HuH-7 (cell line): ENCODE measurements at regions not wholly inside any gene's neighbourhood (a gene's known extent, or its start where the extent isn't known, plus 50 kb on each side); places are given as distances from the start of the nearest gene placed in this dataset.

ENCODE experiments used
- DNase-seq: peaks from one replicate; pipeline ENCODE4 v3.0.0; 2011; ENCODE audit warnings: low spot score

- no peak for DNase-seq
Observed at GRCh38 chr1:59005491-59006288, 221.8 kb upstream of the JUN start.

- no peak for DNase-seq
Observed at GRCh38 chr1:59006289-59006658, 222.4 kb upstream of the JUN start.

GRCh38 chr1:59006932-59007331 lies 223.1 kb upstream of the JUN start:
- DNase-seq, result no peak

GRCh38 chr1:59007429-59007819 lies 223.6 kb upstream of the JUN start:
- no peak for DNase-seq

- no peak for DNase-seq
Observed at GRCh38 chr1:59007820-59008598, 224.2 kb upstream of the JUN start.

GRCh38 chr1:59008599-59009347 lies 224.9 kb upstream of the JUN start:
- no peak for DNase-seq

GRCh38 chr1:59011663-59012062 lies 227.8 kb upstream of the JUN start:
- DNase-seq, result no peak

- DNase-seq, result no peak
Observed at GRCh38 chr1:59012378-59012777, 228.5 kb upstream of the JUN start.

- peak; percentile 8 for DNase-seq
Observed at GRCh38 chr1:59013276-59013927, 229.6 kb upstream of the JUN start.

GRCh38 chr1:59013928-59014279 lies 230.1 kb upstream of the JUN start:
- DNase-seq, result no peak

- DNase-seq, result no peak
Observed at GRCh38 chr1:59014827-59015226, 231.0 kb upstream of the JUN start.

GRCh38 chr1:59015708-59016107 lies 231.9 kb upstream of the JUN start:
- no peak for DNase-seq

GRCh38 chr1:59016390-59016789 lies 232.5 kb upstream of the JUN start:
- no peak for DNase-seq

GRCh38 chr1:59017501-59018231 lies 233.8 kb upstream of the JUN start:
- no peak for DNase-seq

GRCh38 chr1:59018446-59018845 lies 234.6 kb upstream of the JUN start:
- no peak for DNase-seq

- no peak for DNase-seq
Observed at GRCh38 chr1:59018860-59019259, 235.0 kb upstream of the JUN start.

GRCh38 chr1:59020151-59020997 lies 236.5 kb upstream of the JUN start:
- no peak for DNase-seq

- DNase-seq, result no peak
Observed at GRCh38 chr1:59022199-59022598, 238.4 kb upstream of the JUN start.

GRCh38 chr1:59022799-59023198 lies 239.0 kb upstream of the JUN start:
- DNase-seq, result no peak

GRCh38 chr1:59025201-59025600 lies 241.4 kb upstream of the JUN start:
- no peak for DNase-seq
